HepG2 (cell line): ENCODE measurements at regions not wholly inside any gene's neighbourhood (a gene's known extent, or its start where the extent isn't known, plus 50 kb on each side); places are given as distances from the start of the nearest gene placed in this dataset.

ENCODE experiments used
- ATAC-seq: fragments of 200-7000 bp; cut with Tn5 transposase; 3 replicates; pipeline ENCODE4 v1.9.1; 2020; ENCODE audit warnings: mild to moderate bottlenecking, moderate library complexity
- BruUV-seq: library from RNA; stranded (reverse); fragments of 400-500 nt; replicated peaks from 2 replicates; lab custom pipeline; 2021; lab: Mats Ljungman, UMichigan
- CTCF ChIA-PET: fragments of 300-600 bp; formaldehyde crosslinking; extraction: SDS; loops from one replicate; lab custom pipeline; 2021; ENCODE audit warnings: low total read pairs, inconsistent platforms, low intra/inter-chr PET ratio; lab: Yijun Ruan, JAX
- POLR2A ChIA-PET: fragments of 350-600 bp; sonication (Branson Sonifier 250); formaldehyde crosslinking; loops from one replicate; lab custom pipeline; 2020; ENCODE audit warnings: antibody characterized with exemption, inconsistent platforms; lab: Yijun Ruan, JAX
- DNase-seq: peaks from one replicate; pipeline ENCODE4 v3.0.0-alpha.2; 2015; ENCODE audit warnings: low spot score
- FAIRE-seq: peaks from 3 replicates; lab custom pipeline; 2011; peaks lifted over from hg19 to GRCh38; lab: Jason Lieb, UNC
- H2AFZ ChIP-seq: one replicate; pipeline ENCODE4 v1.6.1; 2011; ENCODE audit warnings: low read length, inconsistent platforms
- H3K27ac ChIP-seq: fragments of 300-600 bp; 3 replicates; pipeline ENCODE4 v1.8.0; 2011; ENCODE audit warnings: mixed run types, mild to moderate bottlenecking, mixed read lengths, low read length, inconsistent platforms; ENCODE audit not compliant: insufficient read depth; ENCODE audit errors: extremely low read length
- H3K27me3 ChIP-seq, 2 experiments: fragments of 200-600 bp in 1 of 2; 2 replicates in 1 of 2; 3 replicates in 1 of 2; pipeline versions ENCODE4 v1.6.0 to v1.8.0; 2011; ENCODE audit warnings: low read length in 2 of 2, mild to moderate bottlenecking in 2 of 2, moderate library complexity in 2 of 2, inconsistent platforms in 1 of 2; ENCODE audit not compliant: insufficient read depth in 2 of 2, control insufficient read depth in 1 of 2
- H3K36me3 ChIP-seq, 2 experiments: fragments of 200-600 bp in 1 of 2; replicated peaks in 1 of 2; 2 replicates in 1 of 2; 3 replicates in 1 of 2; pipeline versions ENCODE4 v1.5.1 to v1.8.0; 2011; ENCODE audit warnings: low read length in 2 of 2, inconsistent platforms in 1 of 2; ENCODE audit not compliant: insufficient read depth in 2 of 2, control insufficient read depth in 1 of 2
- H3K4me1 ChIP-seq: 2 replicates; pipeline ENCODE4 v1.5.1; 2012; ENCODE audit warnings: low read length, inconsistent platforms; ENCODE audit not compliant: insufficient read depth
- H3K4me2 ChIP-seq: 2 replicates; pipeline ENCODE4 v1.6.0; 2011; ENCODE audit warnings: low read depth, low read length, inconsistent platforms
- H3K4me3 ChIP-seq, 3 experiments: fragments of 200-600 bp in 1 of 3; sonication (generic), shearing (Covaris generic) in 1 of 3; replicated peaks in 1 of 3; 2 replicates each; pipeline ENCODE4 v1.5.1; 2011 to 2016; ENCODE audit warnings: low read length in 3 of 3, inconsistent platforms in 2 of 3, low read depth in 2 of 3, mild to moderate bottlenecking in 2 of 3, control low read depth in 1 of 3, mixed read lengths in 1 of 3; ENCODE audit not compliant: insufficient read depth in 1 of 3
- H3K79me2 ChIP-seq: one replicate; pipeline ENCODE4 v1.6.1; 2011; ENCODE audit warnings: low read length, inconsistent platforms; ENCODE audit not compliant: insufficient read depth
- H3K9ac ChIP-seq: 2 replicates; pipeline ENCODE4 v1.6.0; 2011; ENCODE audit warnings: mild to moderate bottlenecking, low read depth, low read length, inconsistent platforms; ENCODE audit not compliant: insufficient read depth
- H3K9me3 ChIP-seq: 2 replicates; pipeline ENCODE4 v1.5.1; 2012; ENCODE audit warnings: mild to moderate bottlenecking, low read length
- H4K20me1 ChIP-seq: 2 replicates; pipeline ENCODE4 v1.6.0; 2011; ENCODE audit warnings: inconsistent platforms, mild to moderate bottlenecking, low read length, moderate library complexity; ENCODE audit not compliant: insufficient read depth
- MAF1 ChIP-seq: sonication (generic); formaldehyde crosslinking; IDR thresholded peaks from 2 replicates; pipeline ENCODE4 v1.5.0; 2020; ENCODE audit warnings: missing genetic modification reagents, borderline replicate concordance
- MED13 ChIP-seq: sonication (generic); formaldehyde crosslinking; IDR thresholded peaks from 2 replicates; pipeline ENCODE4 v1.5.0; 2020; ENCODE audit warnings: missing genetic modification reagents
- NBN ChIP-seq: fragments of 450-650 bp; conservative IDR thresholded peaks from 2 replicates; pipeline ENCODE4 v1.6.1; 2017
- NRL ChIP-seq: sonication (generic); formaldehyde crosslinking; IDR thresholded peaks from 2 replicates; pipeline ENCODE4 v1.5.0; 2020; ENCODE audit warnings: missing genetic modification reagents, mild to moderate bottlenecking, moderate library complexity, borderline replicate concordance
- PLRG1 ChIP-seq: fragments of 450-650 bp; conservative IDR thresholded peaks from 2 replicates; pipeline ENCODE4 v1.6.1; 2016
- PPARG ChIP-seq: conservative IDR thresholded peaks from 2 replicates; pipeline ENCODE4 v1.6.1; 2016; ENCODE audit warnings: missing biosample characterization, missing genetic modification reagents
- SMYD3 ChIP-seq: sonication (generic); formaldehyde crosslinking; IDR thresholded peaks from 2 replicates; pipeline ENCODE4 v1.8.1; 2023; ENCODE audit warnings: mild to moderate bottlenecking, missing genetic modification reagents
- SUZ12 ChIP-seq: fragments of 150-350 bp; IDR thresholded peaks from 2 replicates; pipeline ENCODE4 v1.6.1; 2014; ENCODE audit warnings: low read depth, low read length
- THAP11 ChIP-seq: IDR thresholded peaks from 2 replicates; pipeline ENCODE4 v1.6.1; 2016; ENCODE audit warnings: missing biosample characterization, missing genetic modification reagents
- XBP1 ChIP-seq: sonication (generic); formaldehyde crosslinking; IDR thresholded peaks from 2 replicates; pipeline ENCODE4 v1.5.0; 2020; ENCODE audit warnings: missing genetic modification reagents
- ZNF296 ChIP-seq: sonication (generic); formaldehyde crosslinking; conservative IDR thresholded peaks from 2 replicates; pipeline ENCODE4 v1.5.0; 2020; ENCODE audit warnings: mild to moderate bottlenecking, missing genetic modification reagents
- ZSCAN20 ChIP-seq: sonication (generic); formaldehyde crosslinking; IDR thresholded peaks from 2 replicates; pipeline ENCODE4 v1.4.0; 2020; ENCODE audit warnings: missing genetic modification reagents, mild to moderate bottlenecking, borderline replicate concordance
- WGBS: methylation state at CpG from one replicate; pipeline ENCODE4 v1.1.6; 2017; ENCODE audit warnings: low lambda C conversion rate; 5-methylcytosine and 5-hydroxymethylcytosine counted together
- in situ Hi-C: cut with HindIII; loops from 2 replicates; pipeline ENCODE4 v1.10.0; 2017; ENCODE audit warnings: low pct_unique_long_range_greater_than_20kb; ENCODE audit not compliant: extremely low pct_ligation_motif_present
- intact Hi-C: fragments of 100-400 bp; cut with micrococcal nuclease; formaldehyde crosslinking; loops from one replicate; pipeline ENCODE4 v1.10.0; 2022; ENCODE audit not compliant: unreplicated experiment
- TF ChIP-seq, protein P1 (sequence below): sonication (generic); formaldehyde crosslinking; IDR thresholded peaks from 2 replicates; pipeline ENCODE4 v1.4.0; 2020; ENCODE audit warnings: mild to moderate bottlenecking, missing genetic modification reagents
- TF ChIP-seq, protein P2 (sequence below): sonication (generic); formaldehyde crosslinking; IDR thresholded peaks from 2 replicates; pipeline ENCODE4 v1.5.0; 2020; ENCODE audit warnings: mild to moderate bottlenecking, missing genetic modification reagents
- TF ChIP-seq, protein P3 (sequence below): sonication (generic); IDR thresholded peaks from 2 replicates; pipeline ENCODE4 v1.6.1; 2016; ENCODE audit warnings: low read depth, borderline replicate concordance
- TF ChIP-seq, protein P4 (sequence below): sonication (generic); formaldehyde crosslinking; IDR thresholded peaks from 2 replicates; pipeline ENCODE4 v1.8.0; 2022; ENCODE audit warnings: missing genetic modification reagents, low read depth, mild to moderate bottlenecking, borderline replicate concordance

DNA sequence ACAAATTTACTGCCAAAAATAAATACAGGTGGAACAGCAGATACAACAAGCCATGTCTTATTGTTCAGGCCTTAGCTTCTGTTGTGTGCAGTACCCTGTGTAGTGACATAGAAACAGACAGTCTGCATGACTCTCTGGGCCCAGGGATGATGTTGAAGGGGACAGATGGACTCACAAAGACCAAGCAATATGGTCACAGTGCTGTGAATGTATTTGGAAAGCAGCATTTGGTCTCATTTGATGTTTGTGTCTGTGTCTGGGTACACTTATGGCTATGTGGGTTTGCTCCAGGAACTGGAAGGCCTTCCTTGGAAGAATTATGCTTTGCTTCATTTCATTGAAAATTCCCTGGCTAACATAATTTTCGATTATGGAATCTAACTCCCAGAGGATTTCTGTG, 158.5 kb downstream of the CDC42EP3 start:
- Histone ChIP-seq H3K4me2 (no peak overlapping the region), H3K36me3 (no peaks in the 10 kb centered on the region), H3K27ac (no peak overlapping the region), H3K79me2 (no peaks in the 10 kb centered on the region), H3K4me3 (no peak overlapping the region), H2AFZ (no peak overlapping the region), H3K4me1 (no peaks in the 10 kb centered on the region), H3K9ac (no peak overlapping the region), H4K20me1 (no peaks in the 10 kb centered on the region), H3K27me3 (no peaks in the 10 kb centered on the region), H3K9me3 (no peaks in the 10 kb centered on the region)
- in situ Hi-C loops (no loop called here), intact Hi-C loops (no loop called here)
- BruUV-seq, result no TSS peak
- 0% methylated on average over 1 of the region's 1 CpG for WGBS
- ATAC-seq (no peak), DNase-seq (no peak), FAIRE-seq (no peak)
- TF ChIP-seq MED13 (CRISPR knock-in tag) (no peak), XBP1 (CRISPR knock-in tag) (no peak), NBN (no peak), THAP11 (CRISPR knock-in tag) (no peak), PLRG1 (no peak), PPARG (CRISPR knock-in tag) (no peak), MAF1 (CRISPR knock-in tag) (no peak), SMYD3 (CRISPR knock-in tag) (no peak), ZNF296 (no peak), NRL (no peak), SUZ12 (no peak), ZSCAN20 (CRISPR knock-in tag) (no peak)
- TF ChIP-seq, protein P1, sequence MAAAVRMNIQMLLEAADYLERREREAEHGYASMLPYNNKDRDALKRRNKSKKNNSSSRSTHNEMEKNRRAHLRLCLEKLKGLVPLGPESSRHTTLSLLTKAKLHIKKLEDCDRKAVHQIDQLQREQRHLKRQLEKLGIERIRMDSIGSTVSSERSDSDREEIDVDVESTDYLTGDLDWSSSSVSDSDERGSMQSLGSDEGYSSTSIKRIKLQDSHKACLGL (CRISPR knock-in tag), result no peak
- TF ChIP-seq, protein P2, sequence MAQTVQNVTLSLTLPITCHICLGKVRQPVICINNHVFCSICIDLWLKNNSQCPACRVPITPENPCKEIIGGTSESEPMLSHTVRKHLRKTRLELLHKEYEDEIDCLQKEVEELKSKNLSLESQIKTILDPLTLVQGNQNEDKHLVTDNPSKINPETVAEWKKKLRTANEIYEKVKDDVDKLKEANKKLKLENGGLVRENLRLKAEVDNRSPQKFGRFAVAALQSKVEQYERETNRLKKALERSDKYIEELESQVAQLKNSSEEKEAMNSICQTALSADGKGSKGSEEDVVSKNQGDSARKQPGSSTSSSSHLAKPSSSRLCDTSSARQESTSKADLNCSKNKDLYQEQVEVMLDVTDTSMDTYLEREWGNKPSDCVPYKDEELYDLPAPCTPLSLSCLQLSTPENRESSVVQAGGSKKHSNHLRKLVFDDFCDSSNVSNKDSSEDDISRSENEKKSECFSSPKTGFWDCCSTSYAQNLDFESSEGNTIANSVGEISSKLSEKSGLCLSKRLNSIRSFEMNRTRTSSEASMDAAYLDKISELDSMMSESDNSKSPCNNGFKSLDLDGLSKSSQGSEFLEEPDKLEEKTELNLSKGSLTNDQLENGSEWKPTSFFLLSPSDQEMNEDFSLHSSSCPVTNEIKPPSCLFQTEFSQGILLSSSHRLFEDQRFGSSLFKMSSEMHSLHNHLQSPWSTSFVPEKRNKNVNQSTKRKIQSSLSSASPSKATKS (CRISPR knock-in tag), result no peak
- TF ChIP-seq, protein P3, sequence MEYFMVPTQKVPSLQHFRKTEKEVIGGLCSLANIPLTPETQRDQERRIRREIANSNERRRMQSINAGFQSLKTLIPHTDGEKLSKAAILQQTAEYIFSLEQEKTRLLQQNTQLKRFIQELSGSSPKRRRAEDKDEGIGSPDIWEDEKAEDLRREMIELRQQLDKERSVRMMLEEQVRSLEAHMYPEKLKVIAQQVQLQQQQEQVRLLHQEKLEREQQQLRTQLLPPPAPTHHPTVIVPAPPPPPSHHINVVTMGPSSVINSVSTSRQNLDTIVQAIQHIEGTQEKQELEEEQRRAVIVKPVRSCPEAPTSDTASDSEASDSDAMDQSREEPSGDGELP, result no peak
- TF ChIP-seq, protein P4, sequence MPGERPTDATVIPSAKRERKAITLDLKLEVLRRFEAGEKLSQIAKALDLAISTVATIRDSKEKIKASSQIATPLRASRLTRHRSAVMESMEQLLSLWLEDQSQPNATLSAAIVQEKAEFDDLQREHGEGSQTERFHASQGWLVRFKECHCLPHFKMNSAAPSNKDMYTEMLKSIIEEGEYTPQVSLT (CRISPR knock-in tag), result no peak
- ChIA-PET CTCF (no interaction called here), POLR2A (no interaction called here)
